Astrocyte of the cerebellum (primary cell): ENCODE measurements at regions not wholly inside any gene's neighbourhood (a gene's known extent, or its start where the extent isn't known, plus 50 kb on each side); places are given as distances from the start of the nearest gene placed in this dataset.
"Not testable (repeated sequence)": the region's sequence is repeated elsewhere in the genome, so short reads cannot be mapped to it uniquely, and the experiment has no call there.

Experiments used
- DNase-seq: peaks from one replicate; pipeline ENCODE4 v3.0.0-alpha.2; 2011; ENCODE audit warnings: low read depth
- H3K4me3 ChIP-seq: 2 replicates; pipeline ENCODE4 v1.5.1; 2011; ENCODE audit warnings: mild to moderate bottlenecking, low read depth, low read length, moderate library complexity
- CTCF ChIP-seq: IDR thresholded peaks from 2 replicates; pipeline ENCODE4 v1.5.1; 2012; ENCODE audit warnings: low read length, low read depth, moderate library complexity, mild to moderate bottlenecking; ENCODE audit errors: missing control alignments
- in situ Hi-C: cut with HindIII; loops from 2 replicates; pipeline ENCODE4 v1.10.0; 2017; ENCODE audit warnings: low sequenced_read_pairs

GRCh38 chr3:102712896-102713295, 278.1 kb downstream of the ZPLD1 start:
- no peak overlapping the region for H3K4me3 ChIP-seq
- in situ Hi-C loops, result no loop called here
- DNase-seq, result no peak
- no peak for TF ChIP-seq CTCF

- no peak overlapping the region for H3K4me3 ChIP-seq
- no peak for TF ChIP-seq CTCF
- in situ Hi-C loops, result no loop called here
- DNase-seq, result no peak
These were observed 279.8 kb downstream of the ZPLD1 start for GRCh38 chr3:102714567-102714966.

- no peak for TF ChIP-seq CTCF
- no peak overlapping the region for H3K4me3 ChIP-seq
- in situ Hi-C loops, result no loop called here
- no peak for DNase-seq
These were observed 280.3 kb downstream of the ZPLD1 start for GRCh38 chr3:102715030-102715697.

- no peak for DNase-seq
- in situ Hi-C loops, result no loop called here
- no peak for TF ChIP-seq CTCF
- H3K4me3 ChIP-seq, result no peak overlapping the region
These were observed 283.8 kb downstream of the ZPLD1 start for GRCh38 chr3:102718651-102719050.

- no peak overlapping the region for H3K4me3 ChIP-seq
- in situ Hi-C loops, result no loop called here
- DNase-seq, result no peak
- TF ChIP-seq CTCF, result no peak
These were observed 287.5 kb downstream of the ZPLD1 start for GRCh38 chr3:102722317-102722716.

- DNase-seq, result no peak
- in situ Hi-C loops, result no loop called here
- TF ChIP-seq CTCF, result no peak
- no peak overlapping the region for H3K4me3 ChIP-seq
These were observed 292.5 kb downstream of the ZPLD1 start for GRCh38 chr3:102727340-102727739.

- DNase-seq, H3K4me3 ChIP-seq, in situ Hi-C loops: not testable (repeated sequence)
These were observed 297.8 kb downstream of the ZPLD1 start for GRCh38 chr3:102732581-102732980.
